ENCODE measurements at regions not wholly inside any gene's neighbourhood (a gene's known extent, or its start where the extent isn't known, plus 50 kb on each side); places are given as distances from the start of the nearest gene placed in this dataset.
"Not testable (repeated sequence)": the region's sequence is repeated elsewhere in the genome, so short reads cannot be mapped to it uniquely, and the experiment has no call there.

DNA sequence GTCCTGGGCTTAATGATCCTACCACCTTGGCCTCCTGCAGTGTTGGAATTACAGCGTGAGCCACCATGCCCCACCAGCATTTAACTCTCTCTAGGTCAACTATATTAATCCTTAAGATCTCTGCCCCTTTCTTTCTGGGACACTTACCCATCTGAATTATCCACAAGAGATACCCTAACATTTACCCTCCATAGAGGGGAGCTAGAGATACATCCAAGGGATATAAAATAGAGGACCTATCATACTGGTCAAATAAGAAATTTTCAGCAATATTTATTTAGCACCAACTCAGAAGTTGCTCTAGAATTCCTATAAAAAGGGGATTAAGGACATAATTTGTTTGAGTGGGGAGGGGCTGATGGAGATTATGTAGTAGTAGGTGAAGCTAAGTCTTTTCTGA is 96.5 kb downstream of the OTUD1 start:
- Histone ChIP-seq H3K9me3 (ENCODE audit: severe bottlenecking) (no peaks in the 10 kb centered on the region), H3K4me3 (ENCODE audit: severe bottlenecking) (no peak overlapping the region), H3K4me1 (ENCODE audit: insufficient read depth, poor library complexity, severe bottlenecking) (peaks cover 9% of the 10 kb centered on the region), H3K36me3 (ENCODE audit: low read depth) (no peaks in the 10 kb centered on the region), H3K27ac (ENCODE audit: poor library complexity, severe bottlenecking) (no peak overlapping the region), H3K27me3 (ENCODE audit: insufficient read depth, poor library complexity, severe bottlenecking) (no peaks in the 10 kb centered on the region)
- TF ChIP-seq, protein P1, sequence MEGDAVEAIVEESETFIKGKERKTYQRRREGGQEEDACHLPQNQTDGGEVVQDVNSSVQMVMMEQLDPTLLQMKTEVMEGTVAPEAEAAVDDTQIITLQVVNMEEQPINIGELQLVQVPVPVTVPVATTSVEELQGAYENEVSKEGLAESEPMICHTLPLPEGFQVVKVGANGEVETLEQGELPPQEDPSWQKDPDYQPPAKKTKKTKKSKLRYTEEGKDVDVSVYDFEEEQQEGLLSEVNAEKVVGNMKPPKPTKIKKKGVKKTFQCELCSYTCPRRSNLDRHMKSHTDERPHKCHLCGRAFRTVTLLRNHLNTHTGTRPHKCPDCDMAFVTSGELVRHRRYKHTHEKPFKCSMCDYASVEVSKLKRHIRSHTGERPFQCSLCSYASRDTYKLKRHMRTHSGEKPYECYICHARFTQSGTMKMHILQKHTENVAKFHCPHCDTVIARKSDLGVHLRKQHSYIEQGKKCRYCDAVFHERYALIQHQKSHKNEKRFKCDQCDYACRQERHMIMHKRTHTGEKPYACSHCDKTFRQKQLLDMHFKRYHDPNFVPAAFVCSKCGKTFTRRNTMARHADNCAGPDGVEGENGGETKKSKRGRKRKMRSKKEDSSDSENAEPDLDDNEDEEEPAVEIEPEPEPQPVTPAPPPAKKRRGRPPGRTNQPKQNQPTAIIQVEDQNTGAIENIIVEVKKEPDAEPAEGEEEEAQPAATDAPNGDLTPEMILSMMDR (IDR thresholded peaks at IDR 0.05; ENCODE audit: poor library complexity, severe bottlenecking), result peak; percentile 35
- ATAC-seq (ENCODE audit: low read depth) (0 out of 3 replicates have a peak, but pooled peaks have one; percentile 36), DNase-seq (ENCODE audit: low spot score) (no peak)

DNA sequence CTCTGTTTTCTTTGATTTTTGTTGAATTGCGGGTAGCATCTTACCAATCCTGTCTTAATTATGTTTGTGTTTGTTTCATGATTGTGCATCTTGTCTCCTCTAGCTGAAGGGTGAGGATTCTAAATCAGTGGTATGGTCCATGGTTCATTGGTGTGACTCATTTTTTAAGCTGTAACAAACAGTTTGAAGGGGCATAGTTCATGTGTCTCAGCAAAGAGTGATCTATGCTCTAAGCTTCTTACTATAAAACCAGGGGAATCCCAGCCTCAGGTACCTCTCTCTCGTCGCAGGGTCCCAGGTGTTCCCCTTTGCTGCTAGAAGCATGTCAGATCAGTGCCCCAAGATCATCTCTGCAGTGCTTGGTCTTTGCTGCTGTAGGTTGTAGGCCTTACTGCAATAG is 100.1 kb downstream of the OTUD1 start:
- H3K27me3 ChIP-seq (ENCODE audit: insufficient read depth, poor library complexity, severe bottlenecking), result no peaks in the 10 kb centered on the region
- H3K27ac ChIP-seq (ENCODE audit: poor library complexity, severe bottlenecking), result no peak overlapping the region
- H3K9me3 ChIP-seq (ENCODE audit: severe bottlenecking), result no peaks in the 10 kb centered on the region
- no peak overlapping the region for H3K4me3 ChIP-seq (ENCODE audit: severe bottlenecking)
- ATAC-seq (ENCODE audit: low read depth), result no peak
- no peaks in the 10 kb centered on the region for H3K4me1 ChIP-seq (ENCODE audit: insufficient read depth, poor library complexity, severe bottlenecking)
- no peak for DNase-seq (ENCODE audit: low spot score)
- H3K36me3 ChIP-seq (ENCODE audit: low read depth), result no peaks in the 10 kb centered on the region
- TF ChIP-seq, protein P1 (IDR thresholded peaks at IDR 0.05; ENCODE audit: poor library complexity, severe bottlenecking), result no peak

DNA sequence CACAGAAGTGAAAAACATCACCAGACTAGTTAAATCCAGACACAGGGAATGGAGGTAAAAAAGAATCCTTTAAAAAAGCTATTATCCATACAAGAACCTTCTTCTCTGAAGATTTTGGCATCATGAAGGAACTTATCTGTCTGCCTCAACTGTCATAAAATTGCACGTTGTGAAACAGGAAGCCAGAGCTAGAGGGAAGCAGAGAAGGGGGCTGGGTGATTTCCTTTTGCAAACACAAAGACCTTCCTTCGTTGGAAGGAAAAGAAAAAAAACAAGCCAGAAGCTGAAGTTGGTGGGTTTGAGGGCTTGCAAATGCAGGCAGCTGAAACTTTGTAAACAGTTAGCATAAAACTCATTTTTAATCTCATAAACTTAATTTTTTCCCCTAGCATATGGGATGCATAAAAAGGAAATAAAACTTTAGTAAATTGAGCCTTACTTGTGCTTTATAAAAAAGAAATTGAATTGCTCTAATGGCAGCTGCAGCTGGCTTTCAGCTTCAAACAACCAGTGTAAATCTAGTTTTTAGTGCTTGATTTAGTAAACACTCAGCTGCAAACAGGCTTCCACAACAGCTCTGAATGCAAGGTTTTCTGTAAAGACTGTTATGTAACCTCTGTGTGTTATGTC is 101.6 kb downstream of the OTUD1 start:
- Histone ChIP-seq H3K27me3 (ENCODE audit: insufficient read depth, poor library complexity, severe bottlenecking) (no peaks in the 10 kb centered on the region), H3K27ac (ENCODE audit: poor library complexity, severe bottlenecking) (no peak overlapping the region), H3K36me3 (ENCODE audit: low read depth) (no peaks in the 10 kb centered on the region), H3K9me3 (ENCODE audit: severe bottlenecking) (no peaks in the 10 kb centered on the region), H3K4me3 (ENCODE audit: severe bottlenecking) (no peak overlapping the region), H3K4me1 (ENCODE audit: insufficient read depth, poor library complexity, severe bottlenecking) (no peaks in the 10 kb centered on the region)
- ATAC-seq (ENCODE audit: low read depth) (no peak), DNase-seq (ENCODE audit: low spot score) (no peak)
- TF ChIP-seq, protein P1 (IDR thresholded peaks at IDR 0.05; ENCODE audit: poor library complexity, severe bottlenecking), result no peak

DNA sequence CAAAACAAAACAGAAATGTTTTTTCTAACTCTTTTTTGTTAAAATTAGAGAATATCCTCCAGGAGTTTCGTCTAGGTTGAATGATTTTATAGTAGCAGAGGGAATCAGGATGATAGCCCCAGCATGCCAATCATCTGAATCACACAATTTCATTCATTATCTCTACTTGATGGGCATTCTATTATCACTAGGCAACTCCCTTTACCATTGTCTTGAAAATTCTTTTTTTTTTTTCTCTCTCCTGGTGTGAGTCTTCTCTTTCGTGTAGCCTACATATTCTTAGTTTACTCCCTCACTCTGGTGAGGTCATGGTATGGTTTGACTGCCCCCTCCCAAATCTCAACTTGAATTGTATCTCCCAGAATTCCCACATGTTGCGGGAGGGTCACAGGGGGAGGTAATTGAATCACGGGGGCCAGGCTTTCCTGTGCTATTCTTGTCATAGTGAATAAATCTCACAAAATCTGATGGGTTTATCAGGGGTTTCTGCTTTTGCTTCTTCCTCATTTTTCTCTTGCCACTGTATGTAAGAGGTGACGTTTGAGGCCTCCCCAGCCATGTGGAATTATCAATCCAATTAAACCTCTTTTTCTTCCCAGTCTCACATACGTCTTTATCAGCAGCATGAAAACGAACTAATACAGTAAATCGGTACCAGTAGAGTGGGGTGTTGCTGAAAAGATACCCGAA is 105.0 kb downstream of the OTUD1 start:
- Histone ChIP-seq H3K9me3 (ENCODE audit: severe bottlenecking) (no peaks in the 10 kb centered on the region), H3K27ac (ENCODE audit: poor library complexity, severe bottlenecking) (no peak overlapping the region), H3K36me3 (ENCODE audit: low read depth) (no peaks in the 10 kb centered on the region), H3K4me1 (ENCODE audit: insufficient read depth, poor library complexity, severe bottlenecking) (no peaks in the 10 kb centered on the region), H3K4me3 (ENCODE audit: severe bottlenecking) (no peak overlapping the region), H3K27me3 (ENCODE audit: insufficient read depth, poor library complexity, severe bottlenecking) (no peaks in the 10 kb centered on the region)
- TF ChIP-seq, protein P1 (IDR thresholded peaks at IDR 0.05; ENCODE audit: poor library complexity, severe bottlenecking), result no peak
- ATAC-seq (ENCODE audit: low read depth) (no peak), DNase-seq (ENCODE audit: low spot score) (no peak)

DNA sequence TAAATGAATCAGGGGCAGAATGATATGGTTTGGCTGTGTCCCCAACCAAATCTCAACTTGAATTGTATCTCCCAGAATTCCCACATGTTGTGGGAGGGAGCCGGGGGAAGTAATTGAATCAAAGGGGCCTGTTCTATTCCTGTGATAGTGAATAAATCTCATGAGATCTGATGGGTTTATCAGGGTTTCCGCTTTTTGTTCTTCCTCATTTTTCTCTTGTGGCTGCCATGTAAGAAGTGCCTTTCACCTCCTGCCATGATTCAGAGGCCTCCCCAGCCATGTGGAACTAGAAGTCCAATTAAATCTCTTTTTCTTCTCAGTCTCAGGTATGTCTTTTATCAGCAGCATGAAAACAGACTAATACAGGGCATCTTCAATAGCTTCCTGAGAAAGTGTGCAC is 107.0 kb downstream of the OTUD1 start:
- DNase-seq (ENCODE audit: low spot score); ATAC-seq (ENCODE audit: low read depth); H3K27ac ChIP-seq (ENCODE audit: poor library complexity, severe bottlenecking); H3K4me3 ChIP-seq (ENCODE audit: severe bottlenecking); H3K27me3 ChIP-seq (ENCODE audit: insufficient read depth, poor library complexity, severe bottlenecking); H3K4me1 ChIP-seq (ENCODE audit: insufficient read depth, poor library complexity, severe bottlenecking); H3K36me3 ChIP-seq (ENCODE audit: low read depth); H3K9me3 ChIP-seq (ENCODE audit: severe bottlenecking): not testable (repeated sequence)

All from RWPE2 (cell line).